HT1080 (cell line): ENCODE measurements at regions not wholly inside any gene's neighbourhood (a gene's known extent, or its start where the extent isn't known, plus 50 kb on each side); places are given as distances from the start of the nearest gene placed in this dataset.
"Not testable (repeated sequence)": the region's sequence is repeated elsewhere in the genome, so short reads cannot be mapped to it uniquely, and the experiment has no call there.

ENCODE experiments used
- DNase-seq: peaks from one replicate; pipeline ENCODE4 v3.0.0-alpha.2; 2015; ENCODE audit warnings: low read depth

DNA sequence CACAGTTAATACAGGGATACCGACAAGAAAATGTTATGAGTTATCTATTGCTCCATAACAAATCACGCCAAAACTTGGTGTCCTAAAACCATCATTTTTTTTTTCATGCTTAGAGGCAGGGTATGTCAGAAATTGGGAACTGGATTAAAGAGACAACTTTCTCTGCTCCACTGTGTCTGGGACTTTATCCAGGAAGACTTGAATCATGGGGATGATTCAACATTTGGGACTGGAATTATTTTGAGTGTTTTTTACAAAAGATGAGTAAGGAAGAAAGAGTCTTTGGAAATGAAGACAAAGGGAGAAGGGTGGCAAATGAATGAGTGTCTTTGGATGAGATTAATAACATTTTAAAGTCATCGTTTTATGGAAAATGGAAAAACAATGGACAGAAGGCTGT is 1883.7 kb upstream of the C9orf72 start:
- peak; percentile 63 for DNase-seq

DNA sequence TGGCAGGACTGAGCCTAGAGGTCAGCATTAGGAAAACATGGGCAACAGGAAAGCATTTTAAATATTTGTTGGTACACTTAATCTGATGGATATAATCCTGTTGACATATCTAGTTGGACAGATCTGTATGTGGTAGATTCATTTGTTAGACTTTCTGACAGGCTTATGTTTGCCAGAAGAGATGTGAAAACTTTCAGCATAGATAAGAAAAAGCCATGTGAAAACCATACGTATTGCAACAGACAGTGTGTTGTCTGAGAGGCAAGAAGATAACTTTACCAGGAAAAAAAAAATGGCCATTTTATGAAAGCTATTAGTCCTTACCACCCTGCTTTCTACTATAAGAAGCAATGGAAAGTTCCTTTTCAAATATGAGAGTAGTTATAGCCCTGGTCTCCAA is 1902.2 kb upstream of the C9orf72 start:
- no peak for DNase-seq

DNA sequence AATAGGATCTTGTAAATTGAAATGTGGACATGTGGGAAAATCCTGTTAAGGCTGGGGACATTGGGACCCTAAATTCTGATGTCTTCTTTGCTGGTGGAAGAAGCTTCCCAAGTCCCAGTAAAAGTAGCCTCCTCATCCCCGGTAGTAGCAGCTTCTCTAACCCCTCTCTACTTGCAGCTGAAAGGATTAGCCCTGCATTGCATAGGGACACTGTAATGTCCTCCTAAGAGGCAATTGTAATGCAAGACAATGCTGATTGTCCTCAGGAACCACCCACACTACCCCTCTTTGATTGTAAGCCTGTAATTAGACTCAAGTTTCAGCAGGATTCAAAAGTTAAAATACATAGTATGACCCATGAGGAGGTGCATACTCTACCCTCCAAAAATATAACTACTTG is 1938.4 kb upstream of the C9orf72 start:
- no peak for DNase-seq

DNA sequence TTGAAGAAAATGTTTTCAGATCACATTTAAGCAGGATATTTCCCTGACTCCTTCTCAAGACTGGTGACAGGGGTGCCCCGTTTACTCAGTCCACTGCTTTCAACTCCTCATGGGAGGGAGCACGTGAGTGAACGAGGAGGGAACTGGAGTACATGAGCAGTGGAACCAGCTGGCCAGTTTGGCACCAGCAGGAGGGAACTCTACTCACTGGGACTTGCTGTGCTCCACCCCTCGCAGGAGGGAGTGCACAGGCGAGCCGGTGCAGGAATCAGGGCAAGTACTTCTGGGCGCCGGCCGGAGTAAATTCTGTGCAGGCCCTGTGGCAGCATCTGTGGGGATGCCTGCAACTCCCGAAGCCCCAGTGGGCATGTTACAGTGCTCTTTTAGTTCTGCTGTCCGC is 1941.1 kb upstream of the C9orf72 start:
- peak; percentile 7 for DNase-seq

GRCh38 chr9:29514862-29515261 is 1941.6 kb upstream of the C9orf72 start:
- no peak for DNase-seq

DNA sequence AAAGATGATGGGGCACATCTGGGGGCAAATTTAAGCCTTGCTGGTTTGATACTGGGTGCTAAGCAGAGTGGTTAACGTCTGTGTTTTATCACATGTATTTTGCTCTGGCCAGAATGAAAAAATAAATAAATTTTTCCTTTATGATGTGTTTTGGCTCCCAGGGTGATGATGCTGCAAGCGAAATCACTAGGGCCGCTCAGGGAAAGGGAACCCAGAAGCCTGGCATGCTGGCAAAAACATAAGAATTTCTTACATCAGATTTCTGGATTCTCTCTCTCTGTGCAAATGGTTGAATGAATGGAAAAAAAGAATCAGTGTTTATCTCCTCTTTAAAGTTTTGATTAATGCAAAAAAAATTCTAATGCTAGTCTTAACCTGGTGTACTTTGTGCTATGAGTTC is 1975.2 kb upstream of the C9orf72 start:
- no peak for DNase-seq

DNA sequence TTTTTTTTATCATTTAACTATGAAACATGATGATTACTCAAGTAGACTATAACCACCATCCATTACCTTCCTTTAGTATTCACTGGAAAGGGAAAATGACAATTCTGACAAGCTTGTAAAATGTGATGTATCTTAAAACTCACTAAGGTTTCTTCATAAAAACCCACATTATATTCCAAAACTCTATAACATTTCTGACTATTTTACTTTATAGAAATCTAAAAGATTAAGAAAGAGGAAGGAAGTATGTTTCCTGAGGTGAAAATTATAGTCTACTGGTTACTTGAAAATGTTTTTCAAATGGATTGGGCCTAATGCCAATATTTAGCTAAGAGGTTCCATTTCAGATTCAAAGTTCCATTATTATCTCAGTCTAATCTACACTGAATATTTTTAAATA is 1982.2 kb upstream of the C9orf72 start:
- DNase-seq: no peak

DNA sequence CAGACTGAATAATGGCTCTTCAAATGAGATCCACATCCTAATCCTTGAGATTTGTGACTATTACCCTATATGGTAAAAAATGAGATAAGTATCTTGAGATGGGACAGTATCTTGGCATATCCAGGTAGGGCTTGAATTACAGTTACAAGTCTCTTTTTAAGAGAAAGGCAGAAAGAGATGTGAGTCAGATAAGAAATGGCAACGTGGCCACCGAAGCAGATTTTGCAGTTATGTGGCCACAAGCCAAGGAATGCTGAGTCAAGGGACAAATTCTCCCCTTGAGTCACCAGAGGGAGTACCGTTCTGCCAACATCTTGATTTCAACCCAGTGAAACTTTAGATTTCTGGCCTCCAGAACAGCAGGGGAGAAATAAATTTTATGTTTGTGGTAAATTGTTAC is 1983.0 kb upstream of the C9orf72 start:
- peak; percentile 90 for DNase-seq

DNA sequence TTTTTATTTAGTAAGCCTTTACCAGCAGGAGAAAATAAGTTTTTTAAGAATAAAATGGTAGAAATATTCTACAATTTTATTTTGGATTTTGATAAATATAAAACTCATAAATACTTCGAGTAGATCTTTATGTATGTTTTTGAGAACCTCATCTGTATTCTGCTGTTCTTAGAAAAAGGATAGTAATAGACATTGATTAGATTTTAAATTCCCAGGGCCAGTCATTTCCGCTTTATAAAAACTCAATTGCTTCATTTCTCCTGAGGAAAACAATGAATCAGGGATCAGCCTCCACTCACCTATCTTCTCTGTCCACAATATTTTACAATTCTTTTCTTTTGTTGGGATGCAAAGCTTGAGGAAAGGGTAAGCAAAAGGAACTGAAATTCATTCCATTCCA is 1983.5 kb upstream of the C9orf72 start:
- peak; percentile 0 for DNase-seq

- DNase-seq: peak; percentile 86
Observed at GRCh38 chr9:29564564-29564963, 1991.3 kb upstream of the C9orf72 start.

DNA sequence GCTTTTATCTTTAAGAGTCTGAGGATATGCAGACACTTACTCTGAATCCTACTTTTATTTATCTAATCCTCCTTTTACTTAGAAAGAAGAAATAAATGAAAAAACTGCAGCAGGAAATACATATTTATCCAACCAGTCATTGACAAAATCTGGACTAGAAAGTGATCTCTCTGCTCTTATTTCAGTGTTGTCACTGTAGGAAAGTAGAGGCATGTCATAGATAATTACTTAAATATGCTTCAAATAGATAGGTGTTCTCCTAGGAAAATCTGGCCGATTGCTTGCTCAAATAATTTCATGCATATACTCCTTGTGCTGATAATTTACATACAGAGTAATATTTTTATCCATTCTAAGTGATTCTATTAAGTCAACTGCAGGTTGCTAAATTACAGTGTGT is 2001.9 kb upstream of the C9orf72 start:
- no peak for DNase-seq

- no peak for DNase-seq
Observed at GRCh38 chr9:29588361-29588760, 2015.1 kb upstream of the C9orf72 start.

GRCh38 chr9:29609282-29609681 is 2036.0 kb upstream of the C9orf72 start:
- DNase-seq: no peak

DNA sequence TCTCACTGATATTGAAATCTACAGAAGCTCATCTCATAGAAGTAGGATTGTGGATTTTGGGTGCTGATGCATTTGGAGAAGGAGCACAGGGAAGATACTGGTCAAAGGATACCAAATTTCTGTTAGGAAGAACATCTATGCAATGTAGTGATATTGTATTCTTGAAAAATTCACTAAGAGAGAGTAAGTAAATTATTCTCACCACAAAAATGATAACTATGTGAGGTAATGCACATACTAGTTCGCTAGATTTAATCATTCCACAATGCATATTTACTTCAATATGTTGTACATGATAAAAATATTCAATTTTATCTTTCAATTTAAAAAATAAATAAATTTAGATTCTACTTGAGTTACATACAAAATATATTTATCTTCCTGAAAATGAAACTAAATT is 2040.5 kb upstream of the C9orf72 start:
- no peak for DNase-seq

DNA sequence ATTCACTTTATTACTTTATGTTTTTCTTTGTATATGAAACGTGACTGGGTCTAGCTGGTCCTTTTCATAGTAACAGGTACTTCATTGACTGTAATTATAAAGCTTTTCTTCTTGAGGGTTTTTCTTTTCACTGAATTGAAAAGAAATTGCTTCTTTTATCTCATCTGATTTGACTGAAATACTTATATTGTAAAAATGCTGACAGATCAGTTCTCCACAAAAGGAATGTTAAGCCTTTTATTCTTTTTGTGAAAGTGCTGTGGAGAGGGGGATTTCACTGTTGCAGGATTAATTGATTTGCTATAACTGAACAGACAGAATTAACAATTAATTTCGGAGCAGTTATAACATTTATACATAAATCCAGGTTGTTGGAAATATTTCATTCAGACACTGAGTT is 2043.6 kb upstream of the C9orf72 start:
- no peak for DNase-seq

DNA sequence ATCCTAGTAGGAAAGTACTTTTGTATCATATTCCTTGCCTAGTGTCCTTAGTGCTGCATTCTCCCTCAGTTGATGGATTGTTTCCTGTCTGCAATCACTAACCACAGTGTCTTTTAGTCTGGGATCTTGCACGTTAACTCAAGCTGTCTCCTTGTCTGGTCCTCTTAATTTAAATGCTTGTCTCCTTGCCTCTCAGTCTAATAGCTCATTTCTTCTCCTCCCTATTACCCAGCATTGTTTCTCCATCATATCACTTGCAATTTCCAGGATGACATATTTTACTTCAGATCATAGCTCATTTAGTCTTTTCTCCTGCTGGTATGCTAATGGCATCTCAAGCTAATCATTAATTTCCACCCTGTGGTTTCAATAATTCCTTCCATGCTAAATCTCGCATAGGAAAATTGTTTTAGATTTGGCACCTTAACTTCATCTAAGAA is 2052.0 kb upstream of the C9orf72 start:
- peak; percentile 51 for DNase-seq

DNA sequence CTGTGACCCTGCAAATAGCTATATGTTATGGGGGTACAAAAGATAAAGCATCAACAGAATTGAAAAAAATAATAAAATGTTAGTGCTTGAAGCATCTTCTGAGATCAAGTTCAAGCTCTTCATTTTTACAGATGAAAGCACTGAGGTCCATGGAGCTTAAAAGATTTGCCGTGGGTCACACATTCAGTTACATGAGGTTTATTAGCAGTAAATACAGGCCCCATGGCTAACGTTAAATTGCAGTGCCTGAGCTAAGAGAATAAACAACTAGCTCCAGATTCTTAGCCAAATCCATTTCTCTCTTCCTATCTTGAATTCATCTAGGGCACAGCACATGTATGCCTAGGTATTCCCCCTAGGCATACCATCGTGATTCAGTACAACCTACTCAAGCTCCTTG is 2052.7 kb upstream of the C9orf72 start:
- DNase-seq: no peak

DNA sequence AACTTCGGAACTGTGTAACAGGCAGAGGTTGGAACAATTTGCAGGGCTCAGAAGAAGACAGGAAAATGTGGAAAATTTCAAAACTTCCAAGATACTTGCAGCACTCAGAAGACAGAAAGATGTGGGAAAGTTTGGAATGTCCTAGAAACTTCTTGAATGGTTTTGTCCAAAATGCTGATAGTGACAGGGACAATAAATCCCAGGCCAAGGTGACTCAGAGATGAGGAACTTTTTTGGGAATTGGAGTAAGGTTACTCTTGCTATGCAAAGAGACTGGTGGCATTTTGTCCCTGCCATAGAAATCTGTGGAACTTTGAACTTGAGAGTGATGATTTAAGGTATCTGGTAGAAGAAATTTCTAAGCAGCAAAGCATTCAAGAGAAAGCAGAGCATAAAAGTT is 2055.6 kb upstream of the C9orf72 start:
- not testable (repeated sequence) for DNase-seq

GRCh38 chr9:29637471-29638237 is 2064.4 kb upstream of the C9orf72 start:
- no peak for DNase-seq

DNA sequence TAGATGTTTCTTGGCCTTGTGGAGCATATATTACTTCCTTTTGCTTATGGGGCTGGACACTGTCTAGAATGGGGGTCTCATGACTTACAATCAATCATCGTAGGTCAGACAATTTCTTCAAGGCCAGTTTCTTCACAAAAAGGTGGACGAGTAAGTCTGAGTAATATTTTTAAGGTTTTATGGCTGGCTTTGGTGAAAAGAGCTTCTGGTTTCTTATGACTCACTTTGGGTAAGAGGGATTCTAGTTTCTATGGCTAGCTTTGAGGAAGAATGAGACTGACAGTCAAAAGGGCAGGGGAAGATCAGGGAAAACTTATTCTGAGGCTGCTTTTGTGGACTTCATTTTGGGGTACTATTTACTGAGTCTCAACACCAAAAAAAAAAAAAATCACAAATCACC is 2067.2 kb upstream of the C9orf72 start:
- DNase-seq: peak; percentile 48

- DNase-seq: no peak
Observed at GRCh38 chr9:29644514-29644913, 2071.2 kb upstream of the C9orf72 start.

- DNase-seq: no peak
Observed at GRCh38 chr9:29647451-29647850, 2074.2 kb upstream of the C9orf72 start.

- no peak for DNase-seq
Observed at GRCh38 chr9:29648132-29648531, 2074.9 kb upstream of the C9orf72 start.

DNA sequence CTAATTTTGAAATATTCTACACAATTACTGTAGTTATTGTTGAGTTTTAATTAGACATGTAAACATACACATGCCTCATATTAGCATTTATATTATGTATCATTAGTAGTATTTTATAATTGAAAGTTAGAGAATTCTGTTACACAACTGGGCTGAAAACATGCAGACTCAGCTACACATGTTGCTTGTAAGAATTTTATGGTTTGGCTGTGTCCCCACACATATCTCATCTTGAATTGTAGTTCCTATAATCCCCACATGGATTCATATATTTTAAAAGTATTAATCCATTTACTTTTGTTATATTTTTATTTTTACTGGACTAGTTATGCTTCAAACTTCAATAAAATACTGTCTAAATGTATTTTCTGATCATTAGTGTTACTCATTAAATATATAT is 2075.3 kb upstream of the C9orf72 start:
- DNase-seq: no peak
